PC-3 (cell line): ENCODE measurements at regions not wholly inside any gene's neighbourhood (a gene's known extent, or its start where the extent isn't known, plus 50 kb on each side); places are given as distances from the start of the nearest gene placed in this dataset.

Experiments
- EZH2 ChIP-seq: fragments of 300-600 bp; sonication (generic); IDR thresholded peaks from one replicate; pipeline ENCODE4 v1.6.1; 2017; ENCODE audit warnings: antibody characterized with exemption, mild to moderate bottlenecking, low read length; ENCODE audit not compliant: unreplicated experiment
- TF ChIP-seq, protein P1 (sequence below): fragments of 300-600 bp; sonication (generic); conservative IDR thresholded peaks from 2 replicates; pipeline ENCODE4 v1.5.1; 2017; ENCODE audit warnings: antibody characterized with exemption, low read depth, mild to moderate bottlenecking, low read length

DNA sequence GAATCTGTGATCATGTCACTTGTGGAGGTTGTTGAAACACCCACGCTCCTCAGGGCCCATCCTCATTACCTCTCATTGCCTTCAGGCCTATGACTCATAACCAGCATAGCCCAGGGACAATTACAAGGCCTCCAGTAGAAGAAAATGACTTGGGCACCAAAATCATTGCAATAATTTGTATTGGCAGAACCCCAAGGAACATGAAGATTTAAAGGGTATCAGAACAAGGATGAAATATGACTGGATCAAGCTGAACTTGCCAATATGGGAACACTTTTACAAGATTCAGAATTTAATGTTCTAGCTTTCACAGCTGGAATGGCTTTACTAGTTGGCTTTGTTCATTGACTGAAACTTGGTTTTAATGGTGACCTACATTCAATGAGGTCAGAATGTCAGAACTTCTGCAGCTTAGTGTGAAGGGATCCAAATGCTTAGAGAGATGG lies 156.4 kb downstream of the COPS8 start:
- TF ChIP-seq EZH2: no peak
- TF ChIP-seq, protein P1, sequence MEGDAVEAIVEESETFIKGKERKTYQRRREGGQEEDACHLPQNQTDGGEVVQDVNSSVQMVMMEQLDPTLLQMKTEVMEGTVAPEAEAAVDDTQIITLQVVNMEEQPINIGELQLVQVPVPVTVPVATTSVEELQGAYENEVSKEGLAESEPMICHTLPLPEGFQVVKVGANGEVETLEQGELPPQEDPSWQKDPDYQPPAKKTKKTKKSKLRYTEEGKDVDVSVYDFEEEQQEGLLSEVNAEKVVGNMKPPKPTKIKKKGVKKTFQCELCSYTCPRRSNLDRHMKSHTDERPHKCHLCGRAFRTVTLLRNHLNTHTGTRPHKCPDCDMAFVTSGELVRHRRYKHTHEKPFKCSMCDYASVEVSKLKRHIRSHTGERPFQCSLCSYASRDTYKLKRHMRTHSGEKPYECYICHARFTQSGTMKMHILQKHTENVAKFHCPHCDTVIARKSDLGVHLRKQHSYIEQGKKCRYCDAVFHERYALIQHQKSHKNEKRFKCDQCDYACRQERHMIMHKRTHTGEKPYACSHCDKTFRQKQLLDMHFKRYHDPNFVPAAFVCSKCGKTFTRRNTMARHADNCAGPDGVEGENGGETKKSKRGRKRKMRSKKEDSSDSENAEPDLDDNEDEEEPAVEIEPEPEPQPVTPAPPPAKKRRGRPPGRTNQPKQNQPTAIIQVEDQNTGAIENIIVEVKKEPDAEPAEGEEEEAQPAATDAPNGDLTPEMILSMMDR: no peak
